ENCODE measurements at regions not wholly inside any gene's neighbourhood (a gene's known extent, or its start where the extent isn't known, plus 50 kb on each side); places are given as distances from the start of the nearest gene placed in this dataset.

- peaks cover 0 to 40% of the 10 kb centered on the region in 2 donors for H3K4me1 ChIP-seq (ENCODE audit: control insufficient read depth in 1 of 2, low read depth in 2 of 2)
- DNase-seq (ENCODE audit: low spot score), result no peak
- no peaks in the 10 kb centered on the region for H3K27me3 ChIP-seq (replicated peaks; ENCODE audit: insufficient read depth)
- no peaks in the 10 kb centered on the region for H3K9me3 ChIP-seq
- H3K4me3 ChIP-seq, result peak overlapping the region; percentile 59
- TF ChIP-seq CTCF (IDR thresholded peaks at IDR 0.05), result no peak
- H3K36me3 ChIP-seq, result no peaks in the 10 kb centered on the region
- no peak for ATAC-seq (ENCODE audit: insufficient number of reproducible peaks, low FRiP score, low read depth)
- no peak overlapping the region for H3K27ac ChIP-seq
Measured at GRCh38 chr12:4858386-4858785, 51.3 kb upstream of the KCNA1 start.

- ATAC-seq (ENCODE audit: insufficient number of reproducible peaks, low FRiP score, low read depth), result no peak
Measured at GRCh38 chr12:4859478-4860210, 50.1 kb upstream of the KCNA1 start.

More at GRCh38 chr12:4859478-4860210, 50.1 kb upstream of the KCNA1 start:
- no peak overlapping the region for H3K4me3 ChIP-seq
- TF ChIP-seq CTCF (IDR thresholded peaks at IDR 0.05), result no peak
- H3K27ac ChIP-seq, result no peak overlapping the region
- H3K4me1 ChIP-seq (ENCODE audit: control insufficient read depth in 1 of 2, low read depth in 2 of 2), result peaks cover 0 to 40% of the 10 kb centered on the region in 2 donors
- H3K9me3 ChIP-seq, result no peaks in the 10 kb centered on the region
- DNase-seq (ENCODE audit: low spot score), result no peak
- H3K36me3 ChIP-seq, result no peaks in the 10 kb centered on the region
- no peaks in the 10 kb centered on the region for H3K27me3 ChIP-seq (replicated peaks; ENCODE audit: insufficient read depth)
